Activated CD8-positive, alpha-beta T cell treated with anti-CD3 and anti-CD28 coated beads, Interleukin-2, amount 10 ng/mL, durations not matched to agents 7 days and 5 days (primary cell): ENCODE measurements at regions not wholly inside any gene's neighbourhood (a gene's known extent, or its start where the extent isn't known, plus 50 kb on each side); places are given as distances from the start of the nearest gene placed in this dataset.

Experiments
- ATAC-seq: fragments of 150-1000 bp; cut with Tn5 transposase; one replicate; pipeline ENCODE4 v1.10.0; 2021; ENCODE audit warnings: moderate library complexity
- CTCF ChIA-PET: fragments of 350-600 bp; sonication (Branson Sonifier 250); formaldehyde crosslinking; loops from one replicate; lab custom pipeline; 2021; ENCODE audit warnings: antibody characterized with exemption; lab: Charles Lee
- POLR2A ChIA-PET: fragments of 350-600 bp; sonication (Branson Sonifier 250); formaldehyde crosslinking; loops from one replicate; lab custom pipeline; 2021; ENCODE audit warnings: antibody characterized with exemption; lab: Charles Lee
- DNase-seq: peaks from one replicate; pipeline ENCODE4 v3.0.0-alpha.2; 2020
- H3K27ac Mint-ChIP-seq: one replicate; pipeline ENCODE4 v1.8.0; 2021; ENCODE audit warnings: mild to moderate bottlenecking, mixed read lengths
- H3K27me3 Mint-ChIP-seq: one replicate; pipeline ENCODE4 v1.8.0; 2021; ENCODE audit warnings: low read depth, mixed read lengths
- H3K36me3 Mint-ChIP-seq: one replicate; pipeline ENCODE4 v1.8.0; 2021; ENCODE audit warnings: low read depth, mixed read lengths
- H3K4me1 Mint-ChIP-seq: one replicate; pipeline ENCODE4 v1.8.0; 2021; ENCODE audit warnings: low read depth, mixed read lengths
- H3K4me3 Mint-ChIP-seq: one replicate; pipeline ENCODE4 v1.8.0; 2021; ENCODE audit warnings: mild to moderate bottlenecking, mixed read lengths
- H3K9me3 Mint-ChIP-seq: one replicate; pipeline ENCODE4 v1.8.0; 2022; ENCODE audit warnings: mixed read lengths; ENCODE audit not compliant: insufficient read depth

GRCh38 chr13:31048521-31048920, 113.2 kb downstream of the HSPH1 start:
- H3K9me3 Mint-ChIP-seq: no peaks in the 10 kb centered on the region
- no peak overlapping the region for H3K4me3 Mint-ChIP-seq
- ChIA-PET CTCF (interaction anchor here (1.3 kb wide), 1 partner anchor 113 kb away, joined by 3 read pairs; no protein-coding TSS in a partner anchor), POLR2A (no interaction called here)
- peaks cover 29% of the 10 kb centered on the region for H3K4me1 Mint-ChIP-seq
- H3K27ac Mint-ChIP-seq: no peak overlapping the region
- H3K36me3 Mint-ChIP-seq: no peaks in the 10 kb centered on the region
- peaks cover 15% of the 10 kb centered on the region for H3K27me3 Mint-ChIP-seq
- ATAC-seq (no peak), DNase-seq (no peak)

DNA sequence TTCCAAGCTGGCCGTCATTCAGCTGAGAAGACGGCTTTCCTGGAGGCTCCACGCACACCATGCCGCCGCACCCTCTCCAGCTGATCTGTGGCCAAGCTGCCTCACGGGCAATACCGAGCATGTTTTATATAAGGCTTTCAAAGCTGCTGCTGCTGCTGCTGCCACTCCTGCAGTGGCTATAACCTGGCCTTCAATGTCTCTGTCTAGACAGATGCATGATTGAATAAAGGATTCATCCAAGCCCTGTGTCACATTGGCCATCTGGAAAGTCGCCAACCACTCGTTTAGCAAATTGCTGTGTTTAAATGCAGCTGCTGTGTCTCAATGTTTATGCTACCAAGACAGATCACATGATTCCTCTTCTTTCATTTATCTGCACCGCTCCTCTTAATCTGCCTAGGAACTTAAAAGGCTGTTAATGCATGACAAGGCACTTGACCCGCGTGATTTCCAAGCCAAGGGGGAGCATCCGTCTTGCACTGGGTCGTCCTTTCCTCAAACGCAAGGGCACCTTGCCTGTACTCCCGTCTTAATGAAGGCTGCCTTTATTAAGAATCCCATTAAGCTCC, 114.3 kb downstream of the TEX26 start:
- Mint-ChIP-seq H3K36me3 (no peaks in the 10 kb centered on the region), H3K4me1 (peaks cover 45% of the 10 kb centered on the region), H3K27ac (no peak overlapping the region), H3K27me3 (peaks cover 23% of the 10 kb centered on the region), H3K4me3 (no peak overlapping the region), H3K9me3 (no peaks in the 10 kb centered on the region)
- ChIA-PET POLR2A (interaction anchor here (0.6 kb wide), 1 partner anchor 384 kb away, joined by 3 read pairs; no protein-coding TSS in a partner anchor), CTCF (interaction anchor here (0.7 to 1.1 kb wide), 2 partner anchors 67 to 89 kb away, joined by 3 read pairs; no protein-coding TSS in a partner anchor)
- DNase-seq (no peak), ATAC-seq (no peak)

DNA sequence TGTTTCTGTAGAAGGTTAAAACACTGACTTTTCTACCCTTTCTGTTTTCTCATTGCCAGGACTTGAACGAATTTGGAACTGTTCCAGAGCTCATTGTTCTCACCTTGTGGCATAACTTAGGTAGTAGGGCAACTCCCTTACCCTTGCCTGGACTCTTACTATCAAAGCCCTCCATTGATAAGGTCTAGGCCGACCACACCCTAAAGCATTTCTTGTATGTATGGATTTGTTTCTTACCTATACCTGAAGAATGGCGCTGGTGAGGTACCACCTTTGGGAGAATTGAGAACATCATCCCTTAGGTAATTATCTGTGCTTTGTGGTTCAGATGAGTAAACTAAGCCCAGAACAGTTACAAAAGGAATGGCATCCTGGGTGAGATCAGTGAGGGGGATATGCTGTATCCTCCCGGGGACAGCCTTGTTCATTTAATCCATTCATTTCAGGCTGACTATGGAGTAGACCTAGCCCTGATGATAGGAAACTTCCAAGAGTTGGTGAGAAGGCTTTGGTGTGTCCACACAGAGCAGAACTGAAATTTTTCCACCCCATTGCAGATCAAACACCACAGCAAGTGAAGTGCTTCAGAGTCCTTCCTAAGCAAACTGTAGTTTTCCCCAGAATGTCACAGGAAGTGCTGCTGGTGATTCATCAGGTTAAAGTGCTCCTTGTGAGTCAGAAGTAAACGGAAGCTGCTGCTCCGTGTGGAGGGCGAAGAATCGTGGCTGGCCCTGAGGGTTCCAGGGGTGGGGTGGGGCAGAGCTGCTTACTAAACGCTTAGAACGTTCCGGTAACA, 113.0 kb downstream of the TEX26 start:
- POLR2A ChIA-PET: no interaction called here

GRCh38 chr13:31044364-31045285, 112.2 kb downstream of the TEX26 start:
- peak overlapping the region; percentile 6 for H3K4me3 Mint-ChIP-seq
- ATAC-seq (peak; percentile 74), DNase-seq (peak; percentile 90)
- H3K27ac Mint-ChIP-seq: peak overlapping the region; percentile 74
- H3K9me3 Mint-ChIP-seq: no peaks in the 10 kb centered on the region
- H3K4me1 Mint-ChIP-seq: peaks cover 52% of the 10 kb centered on the region
- CTCF ChIA-PET: interaction anchor here (0.6 to 4.4 kb wide), 58 partner anchors 9 to 875 kb away, joined by 3 to 46 read pairs (median 4); partner anchors contain the start of genes B3GLCT and UBE2L5
- H3K36me3 Mint-ChIP-seq: no peaks in the 10 kb centered on the region
- H3K27me3 Mint-ChIP-seq: peaks cover 16% of the 10 kb centered on the region
- POLR2A ChIA-PET: interaction anchor here (0.6 kb wide), 1 partner anchor 8 kb away, joined by 3 read pairs; no protein-coding TSS in a partner anchor

More for the DNA sequence above, 113.0 kb downstream of the TEX26 start:
- H3K36me3 Mint-ChIP-seq: no peaks in the 10 kb centered on the region
- CTCF ChIA-PET: interaction anchor here (0.7 to 4.4 kb wide), 32 partner anchors 11 to 623 kb away, joined by 3 to 46 read pairs (median 4); partner anchors contain the start of genes B3GLCT and UBE2L5
- H3K27ac Mint-ChIP-seq: peak overlapping the region; percentile 74
- ATAC-seq: peak; percentile 80
- DNase-seq: peak; percentile 78
- H3K4me3 Mint-ChIP-seq: peak overlapping the region; percentile 9
- no peaks in the 10 kb centered on the region for H3K9me3 Mint-ChIP-seq
- H3K27me3 Mint-ChIP-seq: peaks cover 19% of the 10 kb centered on the region
- H3K4me1 Mint-ChIP-seq: peaks cover 44% of the 10 kb centered on the region

DNA sequence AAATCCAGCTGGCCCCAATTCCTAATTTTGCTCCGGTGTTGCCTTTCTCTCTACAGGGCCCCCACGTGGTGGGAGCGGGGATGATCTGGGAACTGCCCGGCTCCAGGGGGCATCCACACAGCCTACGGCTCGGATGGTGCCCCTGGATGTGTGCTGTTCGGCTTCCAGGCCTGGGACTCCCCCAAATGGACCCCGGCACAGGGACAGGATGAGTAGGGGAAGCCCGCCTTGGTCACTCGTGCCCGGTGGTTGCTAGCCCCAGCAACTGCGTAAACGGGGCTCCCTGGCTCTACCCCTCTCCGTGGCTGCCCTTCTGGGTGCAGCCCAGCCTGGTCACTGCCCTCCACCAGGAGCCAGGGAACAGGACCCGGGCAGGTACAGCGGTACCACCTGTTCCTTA, 111.5 kb downstream of the TEX26 start:
- Mint-ChIP-seq H3K27ac (no peak overlapping the region), H3K9me3 (no peaks in the 10 kb centered on the region), H3K27me3 (peaks cover 13% of the 10 kb centered on the region), H3K4me3 (no peak overlapping the region), H3K4me1 (peaks cover 58% of the 10 kb centered on the region), H3K36me3 (no peaks in the 10 kb centered on the region)
- POLR2A ChIA-PET: no interaction called here
- CTCF ChIA-PET: interaction anchor here (0.7 to 4.4 kb wide), 26 partner anchors 9 to 874 kb away, joined by 3 to 46 read pairs (median 5); no protein-coding TSS in a partner anchor
- ATAC-seq (peak; percentile 2), DNase-seq (no peak)

DNA sequence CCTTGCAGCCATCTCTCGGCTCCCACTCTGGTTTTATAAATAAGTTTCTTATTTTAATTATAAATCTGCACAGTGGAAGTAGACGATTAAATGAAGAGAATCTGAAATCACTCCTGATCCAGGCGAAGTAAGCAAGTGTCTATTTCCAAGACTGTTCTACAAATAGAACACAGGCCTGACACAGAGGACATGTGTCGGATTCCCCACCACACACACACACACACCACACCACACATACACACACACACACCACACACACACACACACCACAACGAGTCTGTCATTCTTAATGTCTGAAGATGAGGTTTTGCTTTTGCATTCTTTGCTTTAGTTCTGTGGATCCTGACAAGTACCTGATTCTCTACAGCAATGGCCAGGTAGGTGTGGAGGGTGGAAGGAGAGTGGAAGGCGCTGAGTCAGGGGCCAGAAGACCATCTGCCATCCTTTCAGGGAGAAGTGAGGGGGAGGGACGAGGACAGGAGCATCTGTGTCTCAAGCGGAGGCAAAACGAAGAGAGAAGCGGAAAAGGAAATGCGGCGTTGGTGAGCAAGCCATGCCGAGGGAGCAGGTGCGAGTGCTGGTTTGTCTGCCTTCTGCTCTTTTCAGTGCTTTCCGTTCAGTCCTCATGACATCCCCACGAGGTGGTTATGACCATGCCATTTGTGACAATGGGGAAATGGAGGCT, 110.2 kb downstream of the TEX26 start:
- CTCF ChIA-PET: interaction anchor here (4.4 kb wide), 1 partner anchor 64 kb away, joined by 46 read pairs; no protein-coding TSS in a partner anchor
- no peak overlapping the region for H3K4me3 Mint-ChIP-seq
- peaks cover 72% of the 10 kb centered on the region for H3K4me1 Mint-ChIP-seq
- no peaks in the 10 kb centered on the region for H3K36me3 Mint-ChIP-seq
- no peak for DNase-seq
- ATAC-seq: no peak
- no peaks in the 10 kb centered on the region for H3K9me3 Mint-ChIP-seq
- H3K27me3 Mint-ChIP-seq: peaks cover 19% of the 10 kb centered on the region
- POLR2A ChIA-PET: no interaction called here
- peak overlapping the region; percentile 61 for H3K27ac Mint-ChIP-seq

DNA sequence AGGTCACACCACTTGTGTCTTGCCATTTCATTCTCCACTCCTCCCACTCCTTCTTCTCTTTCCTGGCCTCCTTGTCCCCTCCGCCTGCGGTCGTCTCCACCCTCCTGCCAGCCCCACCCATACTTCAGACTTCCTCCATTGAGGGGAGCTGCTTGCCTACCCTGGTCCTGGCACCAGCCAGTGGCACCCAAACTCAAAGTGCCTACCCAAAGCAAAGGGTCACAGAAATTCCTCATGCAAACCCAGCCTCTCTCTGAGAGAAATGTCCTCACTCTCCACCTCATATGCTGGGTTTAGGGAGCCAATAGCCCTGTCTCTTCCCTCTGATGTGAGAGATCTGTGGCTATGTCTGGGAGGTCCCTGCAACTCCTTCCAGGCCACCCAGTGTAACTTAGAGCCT, 109.6 kb downstream of the TEX26 start:
- ATAC-seq (no peak), DNase-seq (no peak)
- Mint-ChIP-seq H3K9me3 (no peaks in the 10 kb centered on the region), H3K27me3 (peaks cover 25% of the 10 kb centered on the region), H3K4me3 (no peak overlapping the region), H3K27ac (no peak overlapping the region), H3K36me3 (no peaks in the 10 kb centered on the region), H3K4me1 (peaks cover 74% of the 10 kb centered on the region)
- CTCF ChIA-PET: interaction anchor here (1.2 to 4.4 kb wide), 2 partner anchors 30 to 64 kb away, joined by 3 to 46 read pairs; no protein-coding TSS in a partner anchor
- POLR2A ChIA-PET: no interaction called here

- CTCF ChIA-PET: interaction anchor here (1.2 to 1.5 kb wide), 2 partner anchors 60 to 174 kb away, joined by 4 to 5 read pairs; no protein-coding TSS in a partner anchor
- Mint-ChIP-seq H3K27me3 (peaks cover 43% of the 10 kb centered on the region), H3K9me3 (no peaks in the 10 kb centered on the region), H3K4me3 (peak overlapping the region; percentile 35), H3K27ac (peak overlapping the region; percentile 8), H3K4me1 (peaks cover 56% of the 10 kb centered on the region), H3K36me3 (no peaks in the 10 kb centered on the region)
- POLR2A ChIA-PET: interaction anchor here (0.6 kb wide), 1 partner anchor 237 kb away, joined by 3 read pairs; no protein-coding TSS in a partner anchor
- DNase-seq (peak; percentile 44), ATAC-seq (peak; percentile 70)
Measured at GRCh38 chr13:31038834-31039552, 106.5 kb downstream of the TEX26 start.

DNA sequence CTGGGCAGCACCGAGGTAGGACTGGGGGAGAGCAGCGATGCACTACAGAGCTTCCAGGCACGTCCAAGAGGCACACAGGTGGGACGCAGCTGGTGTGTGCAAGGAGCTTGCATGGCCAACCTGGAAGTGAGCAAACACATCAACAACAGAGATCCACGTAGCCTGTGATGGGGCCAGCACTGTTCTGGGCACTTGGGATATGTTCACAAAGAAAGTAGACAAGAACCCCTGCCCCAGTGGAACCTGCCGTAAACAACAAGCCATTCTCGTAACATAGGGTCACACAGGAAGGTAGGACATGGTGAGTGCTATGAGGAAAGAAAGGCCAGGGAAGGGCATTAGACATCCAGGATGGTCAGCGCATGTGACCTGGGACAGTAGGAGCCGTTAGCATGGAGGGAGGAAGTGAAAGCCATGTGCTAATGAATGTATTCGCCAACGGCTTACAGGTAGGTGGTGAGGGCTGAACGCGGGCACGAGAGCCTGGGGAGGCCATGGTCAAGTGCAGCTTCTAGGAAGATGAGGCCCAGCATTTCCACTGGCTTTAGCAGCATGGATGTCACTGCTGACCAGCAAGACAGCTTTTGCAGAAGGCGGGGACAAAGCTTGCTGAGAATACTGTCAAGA, 105.5 kb downstream of the TEX26 start:
- H3K27ac Mint-ChIP-seq: no peak overlapping the region
- ChIA-PET POLR2A (interaction anchor here (0.6 kb wide), 1 partner anchor 236 kb away, joined by 3 read pairs; no protein-coding TSS in a partner anchor), CTCF (no interaction called here)
- DNase-seq (no peak), ATAC-seq (no peak)
- no peak overlapping the region for H3K4me3 Mint-ChIP-seq
- no peaks in the 10 kb centered on the region for H3K36me3 Mint-ChIP-seq
- H3K27me3 Mint-ChIP-seq: peaks cover 47% of the 10 kb centered on the region
- peaks cover 46% of the 10 kb centered on the region for H3K4me1 Mint-ChIP-seq
- no peaks in the 10 kb centered on the region for H3K9me3 Mint-ChIP-seq
